LHCN-M2 (cell line): ENCODE measurements at regions not wholly inside any gene's neighbourhood (a gene's known extent, or its start where the extent isn't known, plus 50 kb on each side); places are given as distances from the start of the nearest gene placed in this dataset.

Experiments
- DNase-seq: peaks from one replicate; pipeline ENCODE4 v3.0.0-alpha.2; 2012; ENCODE audit warnings: low read depth

DNA sequence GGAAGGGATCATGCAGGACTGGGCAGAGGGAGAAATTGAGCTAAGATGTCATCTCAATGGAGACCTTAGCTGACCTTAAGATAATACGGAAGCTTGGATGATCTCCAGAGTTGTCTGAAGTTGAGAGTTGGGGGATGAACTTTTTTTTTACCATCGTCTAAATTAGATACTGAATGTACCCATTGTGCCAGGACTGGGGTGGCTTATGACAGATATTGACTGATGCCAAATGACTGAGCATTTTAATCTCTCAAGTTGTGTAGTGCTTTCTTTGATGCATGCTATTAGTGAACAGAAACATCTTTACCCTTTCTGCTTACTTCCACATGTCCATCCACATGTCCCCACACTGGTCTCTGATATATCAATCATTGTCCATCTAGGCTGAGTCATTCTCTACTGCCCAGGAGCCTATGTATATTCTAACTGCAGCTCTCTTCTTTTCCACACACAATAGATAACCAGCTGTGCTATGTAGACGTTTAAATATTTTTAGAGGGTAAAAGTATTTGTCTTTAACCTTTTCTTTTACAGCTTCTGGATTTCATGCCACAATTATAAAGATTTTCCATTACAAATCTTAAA is 60.2 kb upstream of the ZKSCAN2 start:
- DNase-seq: no peak

DNA sequence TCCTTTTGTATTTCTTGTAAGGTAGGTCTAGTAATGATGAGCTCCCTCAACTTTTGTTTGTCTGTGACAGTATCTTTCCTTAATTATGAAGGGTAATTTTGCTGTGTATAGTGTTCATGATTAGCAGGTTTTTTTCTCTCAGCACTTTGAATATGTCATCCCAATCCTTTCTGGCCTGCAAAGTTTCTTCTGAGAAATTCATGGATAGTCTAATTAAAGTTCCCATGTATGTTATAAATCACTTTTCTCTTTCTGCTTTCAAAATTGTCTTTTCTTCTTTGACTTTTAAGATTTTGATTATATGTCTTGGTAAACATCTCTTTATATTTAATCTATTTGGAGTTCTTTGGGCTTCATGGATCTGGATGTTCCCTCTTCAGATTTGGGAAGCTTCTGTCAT is 54.3 kb upstream of the ZKSCAN2 start:
- DNase-seq: no peak

DNA sequence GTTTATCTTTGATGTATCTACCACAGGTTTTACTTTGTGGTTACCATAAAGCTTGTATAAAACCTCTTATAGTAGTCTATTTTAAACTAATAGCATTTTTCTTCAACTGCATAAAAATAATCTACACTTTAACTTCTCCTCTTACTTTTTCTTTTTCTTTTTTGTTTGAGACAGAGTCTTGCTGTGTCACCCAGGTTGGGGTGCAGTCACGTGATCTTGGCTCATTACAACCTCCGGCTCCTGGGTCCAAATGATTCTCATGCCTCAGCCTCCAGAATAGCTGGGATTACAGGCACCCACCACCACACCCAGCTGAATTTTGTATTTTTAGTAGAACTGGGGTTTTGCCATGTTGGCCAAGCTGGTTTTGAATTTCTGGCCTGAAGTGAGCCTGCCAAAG is 53.4 kb upstream of the ZKSCAN2 start:
- DNase-seq: no peak
